IPS-NIHi7 (cell line): ENCODE measurements at regions not wholly inside any gene's neighbourhood (a gene's known extent, or its start where the extent isn't known, plus 50 kb on each side); places are given as distances from the start of the nearest gene placed in this dataset.

ENCODE experiments used
- DNase-seq: peaks from one replicate; pipeline ENCODE4 v3.0.0; 2012; ENCODE audit warnings: mixed read lengths; ENCODE audit errors: extremely low spot score

- no peak for DNase-seq
Measured at GRCh38 chr10:4024516-4025245, 239.7 kb upstream of the KLF6 start.

GRCh38 chr10:4024027-4024426, 239.0 kb upstream of the KLF6 start:
- no peak for DNase-seq

DNA sequence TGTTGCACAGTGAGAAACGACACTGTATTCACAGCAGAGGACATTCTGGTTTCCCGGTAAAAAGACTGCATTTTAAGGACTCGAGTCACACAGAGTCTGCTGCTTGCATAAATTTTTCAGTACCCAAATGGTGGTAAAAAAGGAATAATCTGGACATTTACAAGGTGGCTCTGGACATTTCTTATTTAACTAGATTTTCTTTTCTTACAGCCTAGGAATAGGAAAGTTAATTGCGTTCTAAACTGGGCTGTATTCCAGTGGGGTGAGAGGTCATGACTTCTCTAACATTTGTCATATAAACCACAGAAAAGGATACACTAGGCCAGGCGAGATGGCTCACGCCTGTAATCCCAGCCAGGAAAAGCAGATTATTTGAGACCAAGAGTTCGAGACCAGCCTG, 237.5 kb upstream of the KLF6 start:
- DNase-seq: no peak

DNA sequence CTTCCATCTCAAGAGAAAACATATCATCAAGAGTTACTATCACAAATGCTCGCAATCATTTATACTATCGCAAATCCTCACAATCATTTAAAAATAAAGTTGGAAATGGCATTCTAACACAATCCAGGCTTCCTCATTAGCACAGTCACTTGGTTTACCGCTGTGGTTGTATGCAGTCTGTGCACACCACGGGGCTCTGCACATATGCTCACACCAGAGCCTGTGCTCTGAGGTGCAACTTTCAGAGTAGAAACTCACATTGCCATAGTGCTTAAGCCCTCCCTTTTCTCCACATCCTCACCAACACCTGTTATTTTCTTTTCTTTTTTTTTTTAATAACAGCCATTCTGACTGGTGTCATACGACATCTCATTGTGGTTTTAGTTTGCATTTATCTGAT, 235.6 kb upstream of the KLF6 start:
- no peak for DNase-seq

DNA sequence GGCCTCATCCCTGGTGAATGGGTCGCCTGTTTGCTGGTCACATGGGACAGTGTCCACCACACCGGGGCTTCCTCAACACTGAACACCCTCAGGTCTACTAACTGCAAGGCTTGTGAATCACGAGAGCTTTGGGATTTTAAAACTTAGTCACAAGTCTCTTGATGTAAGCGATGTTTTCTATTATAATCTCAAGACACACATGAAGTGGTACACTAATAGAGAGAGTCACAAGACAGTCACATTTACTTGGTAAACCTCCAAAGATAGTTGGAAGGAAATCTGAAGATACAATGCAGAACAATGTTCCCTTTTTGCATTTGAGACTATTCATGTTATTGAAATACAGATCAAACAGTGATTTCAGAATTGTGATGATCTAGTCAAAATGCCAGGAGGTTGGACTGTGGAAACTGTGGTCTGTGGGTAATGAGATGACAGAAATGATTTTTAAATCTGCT, 233.1 kb upstream of the KLF6 start:
- no peak for DNase-seq

GRCh38 chr10:4017336-4017735, 232.3 kb upstream of the KLF6 start:
- DNase-seq: no peak

- no peak for DNase-seq
Measured at GRCh38 chr10:4016214-4016740, 231.3 kb upstream of the KLF6 start.

- no peak for DNase-seq
Measured at GRCh38 chr10:4013651-4014121, 228.7 kb upstream of the KLF6 start.

GRCh38 chr10:4012848-4013247, 227.8 kb upstream of the KLF6 start:
- DNase-seq: no peak

DNA sequence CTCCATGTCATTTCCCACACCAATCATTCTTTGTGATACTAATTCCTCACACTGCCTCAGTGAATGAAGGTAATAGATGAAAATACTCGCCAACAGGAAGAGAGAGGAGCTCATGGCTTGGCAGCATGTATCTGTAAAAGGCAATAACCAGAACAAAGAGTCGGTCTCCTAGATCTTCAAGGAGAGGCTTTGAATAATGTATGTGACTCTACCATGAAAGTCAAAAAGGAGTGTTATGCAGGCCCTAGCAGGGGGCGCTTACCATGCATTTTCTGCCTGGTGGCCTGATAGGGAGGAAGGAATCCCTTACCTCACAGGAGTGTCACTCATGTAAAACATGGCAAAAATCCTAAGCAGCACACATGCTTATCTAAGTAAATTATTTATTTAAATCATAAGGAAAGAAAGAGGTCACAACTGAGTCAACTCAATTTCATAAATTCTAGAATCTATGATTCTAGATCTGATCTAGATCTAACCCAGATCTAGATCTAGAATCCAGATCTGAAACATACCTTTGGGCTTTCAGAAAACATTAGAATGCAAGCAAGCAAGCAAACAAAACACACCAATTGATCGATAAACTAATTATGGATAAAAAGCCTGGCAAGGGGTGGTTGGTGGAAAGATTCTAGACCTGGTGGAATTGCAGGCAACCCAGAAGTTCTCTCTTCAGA, 226.3 kb upstream of the KLF6 start:
- DNase-seq: peak; percentile 39

- DNase-seq: no peak
Measured at GRCh38 chr10:4008676-4009382, 223.8 kb upstream of the KLF6 start.

GRCh38 chr10:4007771-4008170, 222.8 kb upstream of the KLF6 start:
- DNase-seq: no peak

DNA sequence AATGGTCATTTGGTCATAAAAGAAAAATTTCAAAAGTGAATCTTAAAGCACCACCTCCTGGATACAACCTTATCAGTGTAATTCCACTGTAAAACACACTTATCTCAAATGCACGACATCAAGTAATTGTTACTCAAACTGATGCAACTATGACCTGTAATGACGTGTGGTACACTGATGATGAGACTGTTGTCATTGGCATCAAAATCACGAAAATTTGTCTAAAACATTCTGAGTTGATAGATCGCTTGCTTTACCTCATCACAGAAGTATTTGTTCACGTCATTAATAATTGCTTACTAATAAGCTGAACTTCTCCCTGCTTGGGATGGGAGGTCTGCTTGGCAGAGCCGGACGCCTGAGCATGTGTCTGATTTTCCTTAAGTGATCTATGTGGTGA, 221.8 kb upstream of the KLF6 start:
- no peak for DNase-seq

DNA sequence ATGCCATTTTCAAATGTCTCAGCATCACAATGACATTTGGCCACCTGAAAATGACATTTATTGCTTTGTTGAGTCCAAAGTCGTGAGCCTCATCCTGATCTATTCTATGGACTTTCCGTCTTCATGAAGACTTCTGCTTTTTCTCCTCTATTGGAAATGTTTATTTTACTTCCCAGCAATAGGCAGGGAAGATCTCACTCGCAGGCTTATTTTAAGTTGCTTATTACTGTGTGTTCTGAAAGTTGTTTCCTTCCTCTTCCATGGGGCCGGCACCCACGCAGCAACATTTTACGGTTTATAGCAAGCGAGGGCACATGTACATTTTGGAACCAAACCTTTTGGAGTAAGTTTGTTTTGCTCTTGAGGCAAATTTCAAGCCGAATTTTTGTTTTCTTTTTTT, 221.0 kb upstream of the KLF6 start:
- no peak for DNase-seq

DNA sequence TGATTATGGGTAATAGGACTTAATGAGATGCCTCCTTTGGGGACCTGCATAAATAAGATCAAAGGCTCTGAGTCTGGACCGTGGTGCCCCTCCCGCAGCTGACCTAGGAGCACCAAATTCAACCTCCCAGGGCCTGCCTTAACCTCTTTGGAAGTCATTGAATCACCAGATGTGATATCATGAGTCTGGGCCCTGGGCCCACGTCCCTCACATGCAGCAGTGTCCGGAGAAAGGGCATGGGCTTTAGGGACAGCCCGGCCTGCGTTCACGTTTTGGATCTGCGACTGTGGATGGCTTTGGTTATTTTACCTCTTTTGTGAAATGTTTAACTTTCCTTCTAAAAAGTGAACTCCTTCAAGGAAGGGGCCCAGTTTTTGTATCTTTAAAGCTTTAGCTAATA, 220.0 kb upstream of the KLF6 start:
- no peak for DNase-seq

DNA sequence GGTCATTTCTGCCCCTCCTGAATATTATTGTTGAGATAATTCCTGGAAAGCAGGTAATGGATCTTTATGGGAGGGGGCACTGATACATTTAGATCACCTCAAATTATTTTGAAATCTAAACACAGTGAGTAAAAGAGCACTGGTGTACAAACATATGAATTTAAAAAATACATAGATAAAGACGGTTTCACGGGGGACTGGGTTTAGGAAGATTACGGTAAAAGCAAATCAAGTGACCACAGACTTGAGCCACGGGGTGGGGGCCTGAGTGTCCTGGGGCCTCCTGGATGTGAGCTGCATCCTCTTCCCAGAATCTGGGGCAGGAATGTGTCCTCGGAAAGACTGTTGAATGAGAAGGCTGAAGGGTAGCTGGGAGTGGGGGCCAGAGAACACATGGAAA, 219.1 kb upstream of the KLF6 start:
- no peak for DNase-seq

GRCh38 chr10:4003348-4003973, 218.5 kb upstream of the KLF6 start:
- no peak for DNase-seq

DNA sequence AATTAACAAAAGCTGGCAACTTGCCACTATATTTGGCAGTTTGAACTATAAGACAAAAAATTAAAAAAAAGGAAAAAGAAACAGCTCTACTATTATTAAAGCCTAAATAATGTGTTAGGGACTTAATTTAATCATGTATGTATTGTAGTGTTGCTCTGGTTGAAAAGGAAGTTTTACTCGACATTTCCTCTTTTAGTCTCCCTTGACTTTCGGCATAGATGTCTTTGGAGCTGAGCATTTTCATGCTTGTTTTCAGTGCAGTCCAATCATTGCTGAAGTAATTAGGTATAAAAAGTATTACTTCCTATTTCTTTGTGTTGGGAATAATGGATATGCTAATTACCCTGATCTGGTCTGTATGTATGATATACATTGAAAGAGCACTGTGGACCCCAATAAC, 216.8 kb upstream of the KLF6 start:
- no peak for DNase-seq

DNA sequence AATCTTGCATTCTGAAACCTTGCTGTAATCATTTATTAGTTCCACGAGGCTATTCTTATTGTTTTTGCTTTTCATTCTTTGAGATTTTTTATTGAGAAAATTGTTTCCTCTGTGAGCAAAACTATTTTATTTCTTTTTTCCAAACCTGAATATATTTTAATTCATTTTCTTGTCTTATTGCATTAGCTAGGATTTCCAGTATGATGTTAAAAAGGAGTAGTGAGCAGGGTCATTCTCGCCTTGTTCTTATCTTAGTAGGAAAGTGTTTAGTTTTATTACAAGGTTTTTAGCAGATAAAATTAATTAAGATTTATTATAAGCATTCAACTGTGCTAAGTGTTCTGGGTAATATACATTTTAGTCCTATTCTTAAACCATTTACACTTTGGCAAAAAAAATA, 214.6 kb upstream of the KLF6 start:
- DNase-seq: no peak

GRCh38 chr10:3996697-3997096, 211.7 kb upstream of the KLF6 start:
- no peak for DNase-seq

- no peak for DNase-seq
Measured at GRCh38 chr10:3995302-3996210, 210.5 kb upstream of the KLF6 start.
